Fibroblast of lung (primary cell): ENCODE measurements at regions not wholly inside any gene's neighbourhood (a gene's known extent, or its start where the extent isn't known, plus 50 kb on each side); places are given as distances from the start of the nearest gene placed in this dataset.
"Not testable (repeated sequence)": the region's sequence is repeated elsewhere in the genome, so short reads cannot be mapped to it uniquely, and the experiment has no call there.

Experiments
- CTCF ChIP-seq, 2 donors: IDR thresholded peaks in 1 of 2; conservative IDR thresholded peaks in 1 of 2; 1 replicate in 1 of 2; 2 replicates in 1 of 2; pipeline ENCODE4 v1.5.1; 2011 to 2012; ENCODE audit warnings: low read length in 2 of 2, control low read depth in 1 of 2, inconsistent platforms in 1 of 2, low read depth in 1 of 2, mild to moderate bottlenecking in 1 of 2
- EZH2 ChIP-seq: IDR thresholded peaks from 2 replicates; pipeline ENCODE4 v1.5.1; 2012; ENCODE audit warnings: low read length, control low read depth, mild to moderate bottlenecking; ENCODE audit errors: missing control alignments

DNA sequence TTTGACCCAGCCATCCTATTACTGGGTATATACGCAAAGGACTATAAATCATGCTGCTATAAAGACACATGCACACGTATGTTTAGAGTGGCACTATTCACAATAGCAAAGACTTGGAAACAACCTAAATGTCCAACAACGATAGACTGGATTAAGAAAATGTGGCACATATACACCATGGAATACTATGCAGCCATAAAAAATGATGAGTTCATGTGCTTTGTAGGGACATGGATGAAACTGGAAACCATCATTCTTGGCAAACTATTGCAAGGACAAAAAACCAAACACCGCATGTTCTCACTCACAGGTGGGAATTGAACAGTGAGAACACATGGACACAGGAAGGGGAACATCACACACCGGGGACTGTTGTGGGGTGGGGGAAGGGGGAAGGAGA is 117.1 kb upstream of the ECI2 start:
- not testable (repeated sequence) for TF ChIP-seq CTCF (conservative IDR thresholded peaks at IDR 0.05 in 1 of 2, IDR thresholded peaks at IDR 0.05 in 1 of 2; ENCODE audit: low read depth in 1 of 2, low read length in 2 of 2); EZH2
